GM12873 (cell line): ENCODE measurements at regions not wholly inside any gene's neighbourhood (a gene's known extent, or its start where the extent isn't known, plus 50 kb on each side); places are given as distances from the start of the nearest gene placed in this dataset.

Experiments used
- TF ChIP-seq, protein P1 (sequence below): IDR thresholded peaks from 2 replicates; pipeline ENCODE4 v1.5.1; 2012; ENCODE audit warnings: low read depth, mild to moderate bottlenecking, moderate library complexity, low read length, control low read depth; ENCODE audit not compliant: insufficient read depth; ENCODE audit errors: missing control alignments

DNA sequence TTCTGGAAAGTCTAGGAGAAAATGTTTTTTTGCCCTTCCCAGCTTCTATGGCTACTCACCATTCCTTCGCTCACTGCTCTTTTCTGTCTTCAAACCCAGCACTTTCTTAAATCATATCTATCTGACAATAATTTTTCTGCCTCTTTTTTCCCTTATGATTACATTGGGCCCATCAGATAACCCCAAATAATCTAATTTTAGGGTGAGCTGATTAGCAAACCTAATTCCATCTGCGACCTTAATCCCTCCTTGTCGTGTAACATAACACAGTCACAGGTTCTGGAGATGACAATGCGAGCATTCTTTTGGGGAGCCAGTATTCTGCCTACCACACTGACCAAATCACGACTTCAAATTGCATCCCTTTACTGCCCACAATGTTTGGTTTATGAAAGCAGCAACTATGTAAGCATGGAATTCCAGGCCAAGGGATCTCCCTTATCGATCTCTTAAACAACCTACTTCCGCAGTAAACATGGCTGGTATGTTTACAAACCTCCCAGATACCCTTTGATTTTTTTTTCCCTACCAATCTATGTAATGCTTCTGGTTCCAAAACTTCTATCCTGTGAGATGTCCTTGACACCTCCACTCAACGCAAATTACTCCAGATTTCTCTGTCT is 2122.2 kb downstream of the MAT2B start:
- TF ChIP-seq, protein P1, sequence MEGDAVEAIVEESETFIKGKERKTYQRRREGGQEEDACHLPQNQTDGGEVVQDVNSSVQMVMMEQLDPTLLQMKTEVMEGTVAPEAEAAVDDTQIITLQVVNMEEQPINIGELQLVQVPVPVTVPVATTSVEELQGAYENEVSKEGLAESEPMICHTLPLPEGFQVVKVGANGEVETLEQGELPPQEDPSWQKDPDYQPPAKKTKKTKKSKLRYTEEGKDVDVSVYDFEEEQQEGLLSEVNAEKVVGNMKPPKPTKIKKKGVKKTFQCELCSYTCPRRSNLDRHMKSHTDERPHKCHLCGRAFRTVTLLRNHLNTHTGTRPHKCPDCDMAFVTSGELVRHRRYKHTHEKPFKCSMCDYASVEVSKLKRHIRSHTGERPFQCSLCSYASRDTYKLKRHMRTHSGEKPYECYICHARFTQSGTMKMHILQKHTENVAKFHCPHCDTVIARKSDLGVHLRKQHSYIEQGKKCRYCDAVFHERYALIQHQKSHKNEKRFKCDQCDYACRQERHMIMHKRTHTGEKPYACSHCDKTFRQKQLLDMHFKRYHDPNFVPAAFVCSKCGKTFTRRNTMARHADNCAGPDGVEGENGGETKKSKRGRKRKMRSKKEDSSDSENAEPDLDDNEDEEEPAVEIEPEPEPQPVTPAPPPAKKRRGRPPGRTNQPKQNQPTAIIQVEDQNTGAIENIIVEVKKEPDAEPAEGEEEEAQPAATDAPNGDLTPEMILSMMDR, result no peak

- TF ChIP-seq, protein P1, result peak; percentile 73
These were observed 2124.9 kb downstream of the MAT2B start for GRCh38 chr5:165630261-165630778.

GRCh38 chr5:165631235-165631634 is 2125.8 kb downstream of the MAT2B start:
- TF ChIP-seq, protein P1, result no peak

- TF ChIP-seq, protein P1, result no peak
These were observed 2136.9 kb downstream of the MAT2B start for GRCh38 chr5:165642366-165642765.

DNA sequence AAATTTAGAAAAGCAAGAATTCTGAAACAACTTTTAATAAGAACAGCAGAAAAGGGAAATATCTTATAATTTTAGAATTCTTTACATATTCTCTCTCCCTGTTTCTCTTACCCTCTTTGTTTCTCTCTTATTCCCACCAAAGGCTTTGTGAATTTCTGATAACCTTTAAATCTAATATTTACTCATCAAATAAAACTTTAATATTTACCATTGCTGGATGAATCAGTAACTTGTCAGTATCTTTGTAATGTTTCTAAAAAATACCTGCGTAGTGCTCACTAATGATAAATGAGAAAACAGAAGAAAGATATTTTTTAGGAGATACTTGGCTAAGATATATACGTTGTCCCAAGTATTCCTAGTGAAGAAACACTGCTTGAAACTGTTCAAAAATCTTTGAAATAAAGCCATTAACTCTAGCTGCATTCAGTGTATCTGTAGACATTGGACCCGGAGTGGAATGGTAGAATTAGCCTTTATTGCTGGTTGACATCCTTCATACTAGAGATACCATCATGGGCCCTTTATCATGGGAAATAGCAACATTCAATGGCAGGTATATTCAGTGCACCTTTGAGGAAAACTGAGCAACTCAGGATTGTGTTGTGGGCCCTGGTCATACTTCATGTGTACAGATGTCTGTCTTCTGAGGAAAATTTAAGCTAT is 2160.4 kb downstream of the MAT2B start:
- TF ChIP-seq, protein P1, result no peak

DNA sequence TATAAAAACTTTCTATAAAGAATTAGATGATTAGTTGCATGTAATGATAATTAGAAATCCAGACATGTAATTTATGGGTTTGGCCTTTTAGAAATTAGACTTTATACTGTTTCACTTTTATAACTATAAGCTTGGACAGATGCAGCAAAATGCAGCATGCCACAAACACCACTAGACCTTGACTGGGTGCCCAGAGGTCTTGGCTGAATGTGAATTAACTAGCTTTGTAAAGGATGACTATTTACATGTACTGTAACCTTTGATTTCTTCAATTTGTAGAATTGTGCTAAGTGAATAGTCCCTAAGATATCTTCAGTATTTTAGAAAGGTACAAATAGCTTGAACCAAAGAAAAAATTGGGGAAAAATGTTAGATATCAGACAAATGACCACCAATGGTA is 2168.1 kb downstream of the MAT2B start:
- TF ChIP-seq, protein P1, result no peak

DNA sequence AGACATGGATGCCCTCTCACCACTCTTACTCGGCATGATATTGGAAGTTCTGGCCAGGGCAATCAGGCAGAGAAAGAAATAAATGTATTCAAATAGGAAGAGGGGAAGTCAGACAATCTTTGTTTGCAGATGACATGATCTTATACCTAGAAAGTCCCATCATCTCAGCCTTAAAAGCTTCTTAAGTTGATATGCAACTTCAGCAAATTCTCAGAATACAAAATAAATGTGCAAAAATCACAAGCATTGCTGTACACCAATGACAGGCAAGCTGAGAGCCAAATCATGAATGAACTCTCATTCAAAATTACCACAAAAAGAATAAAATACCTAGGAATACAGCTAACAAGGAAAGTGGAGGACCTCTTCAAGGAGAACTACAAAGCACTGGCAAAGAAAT is 2190.4 kb downstream of the MAT2B start:
- TF ChIP-seq, protein P1, result no peak
